ENCODE measurements at regions not wholly inside any gene's neighbourhood (a gene's known extent, or its start where the extent isn't known, plus 50 kb on each side); places are given as distances from the start of the nearest gene placed in this dataset.
"Not testable (repeated sequence)": the region's sequence is repeated elsewhere in the genome, so short reads cannot be mapped to it uniquely, and the experiment has no call there.

DNA sequence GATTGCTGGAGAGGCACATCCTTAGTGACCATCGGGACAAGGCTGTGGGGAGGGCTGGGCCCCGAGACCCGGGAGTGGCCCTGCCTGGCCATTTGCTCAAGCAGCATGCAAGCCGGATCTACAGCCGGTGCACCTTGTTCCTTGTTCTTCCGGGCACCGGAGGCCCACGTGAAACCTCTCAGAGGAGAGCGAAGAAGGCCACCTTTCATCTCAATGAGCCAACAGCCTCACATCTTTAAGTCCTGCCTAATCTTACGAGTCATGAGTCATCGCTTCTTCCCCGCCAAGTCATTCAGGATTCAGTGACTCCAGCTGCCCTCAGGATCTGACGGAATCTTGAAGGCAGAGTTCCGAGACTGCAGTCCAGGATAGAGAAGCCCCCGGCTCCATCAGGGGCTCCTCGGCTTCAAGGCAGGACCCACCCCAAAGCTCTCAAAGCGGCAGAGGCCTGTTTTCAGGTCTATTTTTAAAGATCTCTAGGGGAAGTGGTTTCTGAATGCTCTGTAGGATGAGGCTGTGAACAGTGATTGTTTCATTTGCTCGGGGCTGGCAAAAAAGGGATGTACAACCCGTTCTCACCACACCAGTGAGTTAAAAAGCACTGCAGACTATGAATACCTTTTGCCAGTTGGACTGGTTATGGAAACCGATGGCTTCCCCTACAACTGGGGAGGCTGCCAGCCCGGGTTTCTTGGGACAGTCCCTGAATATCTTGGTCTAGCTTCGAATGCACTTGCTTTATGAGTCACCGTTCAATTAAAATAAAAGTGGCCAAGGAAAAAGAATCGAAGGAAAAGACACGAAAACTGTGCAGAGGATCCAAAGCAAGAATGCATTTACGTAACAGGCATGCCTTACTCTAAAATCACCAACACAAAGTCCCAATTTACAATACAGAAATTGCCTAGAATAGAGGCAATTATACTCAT lies 57.2 kb upstream of the ECHDC3 start:
- H3K9me3 ChIP-seq, result no peaks in the 10 kb centered on the region
- peaks cover 35% of the 10 kb centered on the region for H3K4me1 ChIP-seq (ENCODE audit: low read depth)
- DNase-seq, result peak; percentile 59 to 87 (median 72)
- TF ChIP-seq, protein P1, sequence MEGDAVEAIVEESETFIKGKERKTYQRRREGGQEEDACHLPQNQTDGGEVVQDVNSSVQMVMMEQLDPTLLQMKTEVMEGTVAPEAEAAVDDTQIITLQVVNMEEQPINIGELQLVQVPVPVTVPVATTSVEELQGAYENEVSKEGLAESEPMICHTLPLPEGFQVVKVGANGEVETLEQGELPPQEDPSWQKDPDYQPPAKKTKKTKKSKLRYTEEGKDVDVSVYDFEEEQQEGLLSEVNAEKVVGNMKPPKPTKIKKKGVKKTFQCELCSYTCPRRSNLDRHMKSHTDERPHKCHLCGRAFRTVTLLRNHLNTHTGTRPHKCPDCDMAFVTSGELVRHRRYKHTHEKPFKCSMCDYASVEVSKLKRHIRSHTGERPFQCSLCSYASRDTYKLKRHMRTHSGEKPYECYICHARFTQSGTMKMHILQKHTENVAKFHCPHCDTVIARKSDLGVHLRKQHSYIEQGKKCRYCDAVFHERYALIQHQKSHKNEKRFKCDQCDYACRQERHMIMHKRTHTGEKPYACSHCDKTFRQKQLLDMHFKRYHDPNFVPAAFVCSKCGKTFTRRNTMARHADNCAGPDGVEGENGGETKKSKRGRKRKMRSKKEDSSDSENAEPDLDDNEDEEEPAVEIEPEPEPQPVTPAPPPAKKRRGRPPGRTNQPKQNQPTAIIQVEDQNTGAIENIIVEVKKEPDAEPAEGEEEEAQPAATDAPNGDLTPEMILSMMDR (IDR thresholded peaks at IDR 0.05), result no peak
- ATAC-seq, result peak; percentile 83
- H3K36me3 ChIP-seq (ENCODE audit: low read depth), result no peaks in the 10 kb centered on the region
- intact Hi-C loops (cut with DNase I, micrococcal nuclease), result no loop called here
- no peak overlapping the region for H3K4me3 ChIP-seq

DNA sequence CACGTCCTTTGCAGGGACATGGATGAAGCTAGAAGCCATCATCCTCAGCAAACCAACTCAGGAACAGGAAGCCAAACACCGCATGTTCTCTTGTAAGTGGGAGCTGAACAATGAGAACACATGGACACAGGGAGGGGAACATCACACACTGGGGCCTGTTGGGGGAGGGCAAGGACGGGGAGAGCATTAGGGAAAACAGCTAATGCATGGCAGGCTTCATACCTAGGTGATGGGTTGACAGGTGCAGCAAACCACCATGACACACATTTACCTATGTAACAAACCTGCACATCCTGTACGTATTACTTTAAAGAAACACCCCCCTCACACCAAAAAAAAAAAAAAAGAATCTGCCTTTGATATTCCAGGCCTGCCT lies 57.9 kb upstream of the ECHDC3 start:
- ATAC-seq; H3K9me3 ChIP-seq; DNase-seq; intact Hi-C loops (cut with DNase I, micrococcal nuclease); H3K4me3 ChIP-seq; H3K36me3 ChIP-seq (ENCODE audit: low read depth): not testable (repeated sequence)
- H3K4me1 ChIP-seq (ENCODE audit: low read depth), result peaks cover 35% of the 10 kb centered on the region

DNA sequence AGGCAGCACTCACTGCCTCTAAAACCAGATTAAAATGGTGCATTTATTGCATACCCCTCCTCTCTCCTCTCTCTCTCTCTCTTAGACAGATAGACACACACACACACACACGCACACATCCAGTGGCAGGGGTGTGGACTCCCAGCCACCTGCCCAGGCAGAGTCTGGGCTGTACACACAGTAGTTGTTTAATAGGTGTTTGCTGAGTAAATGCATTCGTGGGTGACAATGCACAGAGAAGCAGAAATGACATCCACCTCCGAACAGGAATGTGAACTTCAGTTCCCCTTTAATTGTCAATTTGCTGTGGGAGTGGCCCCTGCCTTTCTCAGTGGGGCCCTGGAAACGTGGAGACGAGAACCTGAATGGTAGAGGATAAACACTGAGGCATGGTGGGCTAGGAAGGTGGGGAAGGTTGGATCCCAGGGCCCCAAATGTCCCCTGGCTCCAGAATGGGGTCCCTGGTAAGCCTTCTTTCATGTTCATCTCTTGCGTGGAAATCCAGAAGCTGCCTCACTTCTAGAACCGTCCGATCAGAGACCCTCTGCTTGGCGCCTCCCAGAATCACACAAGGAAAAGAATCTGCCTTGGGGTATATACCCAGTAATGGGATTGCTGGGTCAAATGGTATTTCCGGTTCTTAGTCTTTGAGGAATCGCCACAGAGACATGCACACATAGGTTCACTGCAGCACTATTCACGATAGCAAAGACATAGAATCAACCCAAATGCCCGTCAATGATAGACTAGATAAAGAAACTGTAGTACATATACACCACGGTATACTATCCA lies 58.5 kb upstream of the ECHDC3 start:
- TF ChIP-seq, protein P1 (IDR thresholded peaks at IDR 0.05), result no peak
- intact Hi-C loops (cut with DNase I, micrococcal nuclease), result no loop called here
- DNase-seq (peak; percentile 45 to 69 (median 63)), ATAC-seq (peak; percentile 69)
- Histone ChIP-seq H3K36me3 (ENCODE audit: low read depth) (no peaks in the 10 kb centered on the region), H3K4me1 (ENCODE audit: low read depth) (peaks cover 35% of the 10 kb centered on the region), H3K4me3 (no peak overlapping the region), H3K9me3 (no peaks in the 10 kb centered on the region)

DNA sequence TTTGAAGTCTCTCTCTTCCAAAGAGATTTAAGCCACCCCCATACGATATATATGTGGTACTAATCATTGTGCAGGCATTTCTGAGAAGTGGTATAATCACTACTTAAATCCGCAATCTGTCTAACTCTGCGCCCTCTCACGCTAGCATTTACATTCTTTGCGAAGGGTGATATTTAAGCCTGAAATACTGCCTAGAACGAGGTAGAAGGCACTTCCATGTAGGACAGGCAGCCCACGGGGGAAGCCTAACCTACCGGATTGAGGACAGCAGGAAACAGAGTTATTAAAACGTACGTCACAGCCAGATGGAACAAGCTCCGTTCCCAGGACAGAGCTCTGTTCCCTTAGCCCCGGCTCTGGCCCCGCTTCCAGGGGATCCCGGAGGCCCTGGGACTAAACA lies 59.3 kb upstream of the ECHDC3 start:
- intact Hi-C loops (cut with DNase I, micrococcal nuclease), result no loop called here
- no peaks in the 10 kb centered on the region for H3K9me3 ChIP-seq
- peaks cover 35% of the 10 kb centered on the region for H3K4me1 ChIP-seq (ENCODE audit: low read depth)
- no peak for ATAC-seq
- H3K36me3 ChIP-seq (ENCODE audit: low read depth), result no peaks in the 10 kb centered on the region
- TF ChIP-seq, protein P1 (IDR thresholded peaks at IDR 0.05), result no peak
- no peak for DNase-seq
- H3K4me3 ChIP-seq, result no peak overlapping the region

DNA sequence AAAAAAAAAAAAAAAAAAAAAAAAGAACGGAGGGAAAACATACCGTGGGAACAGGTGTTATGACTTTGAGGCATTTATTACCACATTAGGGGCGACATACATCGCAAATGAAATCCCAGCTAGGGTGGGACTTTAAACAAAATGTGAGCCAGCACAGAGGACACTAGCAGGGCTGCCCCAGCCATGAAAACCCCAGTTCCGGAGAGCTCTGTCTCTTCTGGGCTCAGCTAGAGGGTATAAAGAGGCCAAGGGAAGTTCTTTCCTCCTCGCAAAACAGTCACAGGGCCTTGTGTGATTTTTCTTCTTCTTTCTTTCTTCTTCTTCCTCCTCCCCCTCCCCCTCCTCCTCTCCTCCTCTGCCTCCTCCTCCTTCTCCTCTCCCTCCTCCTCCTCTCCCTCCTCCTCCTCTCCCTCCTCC lies 59.9 kb upstream of the ECHDC3 start:
- Histone ChIP-seq H3K4me3 (no peak overlapping the region), H3K4me1 (ENCODE audit: low read depth) (peaks cover 35% of the 10 kb centered on the region), H3K36me3 (ENCODE audit: low read depth) (no peaks in the 10 kb centered on the region), H3K9me3 (no peaks in the 10 kb centered on the region)
- DNase-seq, result no peak
- TF ChIP-seq, protein P1 (IDR thresholded peaks at IDR 0.05), result no peak
- intact Hi-C loops (cut with DNase I, micrococcal nuclease), result no loop called here
- ATAC-seq, result no peak

DNA sequence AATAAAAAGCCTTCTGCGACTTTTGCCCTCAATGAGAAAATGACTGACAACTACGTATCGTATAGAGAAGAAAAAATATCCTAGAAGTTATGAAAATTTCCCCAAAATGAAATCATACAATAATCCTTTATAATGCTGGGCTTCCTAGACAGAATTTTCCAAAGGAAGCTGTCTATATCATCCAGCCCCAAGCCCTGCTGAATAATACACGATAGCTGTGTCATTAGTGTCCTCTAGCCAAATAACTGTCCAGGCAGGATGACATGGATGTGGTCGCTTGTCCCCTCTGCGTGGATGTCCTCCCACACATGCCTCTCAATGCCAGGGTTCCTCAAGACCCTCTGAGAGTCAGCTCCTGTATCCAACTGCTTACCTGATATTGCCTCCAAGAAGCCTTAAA lies 61.7 kb upstream of the ECHDC3 start:
- DNase-seq (no peak), ATAC-seq (no peak)
- TF ChIP-seq, protein P1 (IDR thresholded peaks at IDR 0.05), result no peak
- Histone ChIP-seq H3K9me3 (no peaks in the 10 kb centered on the region), H3K4me1 (ENCODE audit: low read depth) (peaks cover 27% of the 10 kb centered on the region), H3K36me3 (ENCODE audit: low read depth) (no peaks in the 10 kb centered on the region), H3K4me3 (no peak overlapping the region)
- intact Hi-C loops (cut with DNase I, micrococcal nuclease), result no loop called here

Data from mucosa of descending colon (tissue), 3 donors.